Kidney (tissue), 13 donors: ENCODE measurements at regions not wholly inside any gene's neighbourhood (a gene's known extent, or its start where the extent isn't known, plus 50 kb on each side); places are given as distances from the start of the nearest gene placed in this dataset.

Experiments used
- DNase-seq, 5 donors: peaks; one replicate each; pipeline ENCODE4 v3.0.0-alpha.2; 2013 to 2020
- FAIRE-seq: peaks from 2 replicates; lab custom pipeline; 2012; peaks lifted over from hg19 to GRCh38; lab: Jason Lieb, UNC
- H3K27ac ChIP-seq, 2 donors: one replicate each; pipeline ENCODE4 v1.7.0; 2013; ENCODE audit warnings: low read depth in 2 of 2, low read length in 2 of 2, inconsistent platforms in 1 of 2
- H3K27me3 ChIP-seq: one replicate; pipeline ENCODE4 v1.7.1; 2013; ENCODE audit warnings: low read length, inconsistent platforms; ENCODE audit not compliant: control insufficient read depth, insufficient read depth
- H3K36me3 ChIP-seq, 3 donors: one replicate each; pipeline versions ENCODE4 v1.7.0 to v1.7.1; 2013; ENCODE audit warnings: low read length in 3 of 3, control low read depth in 1 of 3, inconsistent platforms in 1 of 3; ENCODE audit not compliant: insufficient read depth in 3 of 3, control insufficient read depth in 2 of 3
- H3K4me1 ChIP-seq, 3 donors: one replicate each; pipeline versions ENCODE4 v1.7.0 to v1.7.1; 2013; ENCODE audit warnings: low read length in 3 of 3, inconsistent platforms in 1 of 3, low read depth in 1 of 3; ENCODE audit not compliant: control insufficient read depth in 2 of 3, insufficient read depth in 2 of 3
- H3K4me3 ChIP-seq, 3 donors: one replicate each; pipeline versions ENCODE4 v1.7.0 to v1.8.1; 2013; ENCODE audit warnings: low read length in 3 of 3, control low read depth in 1 of 3, inconsistent platforms in 1 of 3
- H3K9ac ChIP-seq, 3 donors: one replicate each; pipeline versions ENCODE4 v1.7.0 to v1.7.1; 2013; ENCODE audit warnings: low read length in 3 of 3, control low read depth in 1 of 3, inconsistent platforms in 1 of 3
- H3K9me3 ChIP-seq, 3 donors: one replicate each; pipeline versions ENCODE4 v1.7.0 to v1.7.1; 2013; ENCODE audit warnings: low read length in 3 of 3, control low read depth in 1 of 3, inconsistent platforms in 1 of 3; ENCODE audit not compliant: control insufficient read depth in 2 of 3, insufficient read depth in 1 of 3
- intact Hi-C: fragments of 100-400 bp; cut with DNase I; formaldehyde crosslinking; loops from one replicate; pipeline ENCODE4 v1.11.1; 2022
- TF ChIP-seq, protein P1 (sequence below): IDR thresholded peaks from 3 replicates; pipeline ENCODE4 v1.5.1; 2012; ENCODE audit warnings: mild to moderate bottlenecking, moderate library complexity, borderline replicate concordance; ENCODE audit not compliant: insufficient read depth; ENCODE audit errors: extremely low read depth
- donor health status: control.
- donor health status: control.
- donor health status: control.
- donor health status: control.
- donor health status: control.
- donor health status: DM: yes; HTN: yes; CAD: no.
- donor health status: Normal renal cell carcinoma (clear cell type).

- H3K27ac ChIP-seq, result no peak overlapping the region
- DNase-seq, result no peak
- H3K36me3 ChIP-seq, result no peaks in the 10 kb centered on the region
- no peak for FAIRE-seq
- TF ChIP-seq, protein P1, sequence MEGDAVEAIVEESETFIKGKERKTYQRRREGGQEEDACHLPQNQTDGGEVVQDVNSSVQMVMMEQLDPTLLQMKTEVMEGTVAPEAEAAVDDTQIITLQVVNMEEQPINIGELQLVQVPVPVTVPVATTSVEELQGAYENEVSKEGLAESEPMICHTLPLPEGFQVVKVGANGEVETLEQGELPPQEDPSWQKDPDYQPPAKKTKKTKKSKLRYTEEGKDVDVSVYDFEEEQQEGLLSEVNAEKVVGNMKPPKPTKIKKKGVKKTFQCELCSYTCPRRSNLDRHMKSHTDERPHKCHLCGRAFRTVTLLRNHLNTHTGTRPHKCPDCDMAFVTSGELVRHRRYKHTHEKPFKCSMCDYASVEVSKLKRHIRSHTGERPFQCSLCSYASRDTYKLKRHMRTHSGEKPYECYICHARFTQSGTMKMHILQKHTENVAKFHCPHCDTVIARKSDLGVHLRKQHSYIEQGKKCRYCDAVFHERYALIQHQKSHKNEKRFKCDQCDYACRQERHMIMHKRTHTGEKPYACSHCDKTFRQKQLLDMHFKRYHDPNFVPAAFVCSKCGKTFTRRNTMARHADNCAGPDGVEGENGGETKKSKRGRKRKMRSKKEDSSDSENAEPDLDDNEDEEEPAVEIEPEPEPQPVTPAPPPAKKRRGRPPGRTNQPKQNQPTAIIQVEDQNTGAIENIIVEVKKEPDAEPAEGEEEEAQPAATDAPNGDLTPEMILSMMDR, result no peak
- intact Hi-C loops, result no loop called here
- H3K4me1 ChIP-seq, result no peaks in the 10 kb centered on the region
- no peaks in the 10 kb centered on the region for H3K27me3 ChIP-seq
- no peak overlapping the region for H3K4me3 ChIP-seq
- no peak overlapping the region for H3K9ac ChIP-seq
- peaks cover 0 to 3% (median 0%) of the 10 kb centered on the region in 3 donors for H3K9me3 ChIP-seq
Observed at GRCh38 chr17:22411185-22411784, 719.0 kb downstream of the KCNJ18 start.

- Histone ChIP-seq H3K4me3 (no peak overlapping the region), H3K27ac (no peak overlapping the region), H3K27me3 (no peaks in the 10 kb centered on the region), H3K4me1 (no peaks in the 10 kb centered on the region), H3K36me3 (no peaks in the 10 kb centered on the region), H3K9me3 (no peaks in the 10 kb centered on the region), H3K9ac (no peak overlapping the region)
- TF ChIP-seq, protein P1, result no peak
- no peak for FAIRE-seq
- no peak for DNase-seq
- intact Hi-C loops, result no loop called here
Observed at GRCh38 chr17:22435231-22435974, 743.1 kb downstream of the KCNJ18 start.

- DNase-seq (no peak), FAIRE-seq (no peak)
- no peaks in the 10 kb centered on the region for H3K27me3 ChIP-seq
- no peaks in the 10 kb centered on the region for H3K9me3 ChIP-seq
- no peaks in the 10 kb centered on the region for H3K36me3 ChIP-seq
- H3K27ac ChIP-seq, result no peak overlapping the region
- H3K4me3 ChIP-seq, result no peak overlapping the region
- intact Hi-C loops, result no loop called here
- H3K4me1 ChIP-seq, result no peaks in the 10 kb centered on the region
- H3K9ac ChIP-seq, result no peak overlapping the region
- TF ChIP-seq, protein P1, result no peak
Observed at GRCh38 chr17:22441776-22442175, 749.5 kb downstream of the KCNJ18 start.
